ENCODE measurements at regions not wholly inside any gene's neighbourhood (a gene's known extent, or its start where the extent isn't known, plus 50 kb on each side); places are given as distances from the start of the nearest gene placed in this dataset.
A peak's percentile ranks its signal among the peaks of the same experiment; 100 is the strongest.

GRCh38 chr2:122980671-122981070 is 1044.4 kb upstream of the CNTNAP5 start:
- Histone ChIP-seq H3K4me1 (ENCODE audit: control insufficient read depth, insufficient read depth, low read length) (no peaks in the 10 kb centered on the region), H3K9me3 (ENCODE audit: control insufficient read depth, insufficient read depth, low read length) (no peaks in the 10 kb centered on the region), H3K27me3 (ENCODE audit: control insufficient read depth, insufficient read depth, low read length) (no peaks in the 10 kb centered on the region), H3K4me3 (ENCODE audit: low read depth, low read length) (no peak overlapping the region), H3K36me3 (ENCODE audit: control insufficient read depth, insufficient read depth, low read length) (no peaks in the 10 kb centered on the region), H3K9ac (ENCODE audit: low read depth, low read length) (no peak overlapping the region)

- Histone ChIP-seq H3K27me3 (ENCODE audit: control insufficient read depth, insufficient read depth, low read length) (no peaks in the 10 kb centered on the region), H3K4me3 (ENCODE audit: low read depth, low read length) (no peak overlapping the region), H3K4me1 (ENCODE audit: control insufficient read depth, insufficient read depth, low read length) (no peaks in the 10 kb centered on the region), H3K36me3 (ENCODE audit: control insufficient read depth, insufficient read depth, low read length) (no peaks in the 10 kb centered on the region), H3K9ac (ENCODE audit: low read depth, low read length) (no peak overlapping the region), H3K9me3 (ENCODE audit: control insufficient read depth, insufficient read depth, low read length) (no peaks in the 10 kb centered on the region)
Measured at GRCh38 chr2:122982936-122983335, 1042.2 kb upstream of the CNTNAP5 start.

- Histone ChIP-seq H3K4me1 (ENCODE audit: control insufficient read depth, insufficient read depth, low read length) (no peaks in the 10 kb centered on the region), H3K27me3 (ENCODE audit: control insufficient read depth, insufficient read depth, low read length) (no peaks in the 10 kb centered on the region), H3K36me3 (ENCODE audit: control insufficient read depth, insufficient read depth, low read length) (no peaks in the 10 kb centered on the region), H3K9ac (ENCODE audit: low read depth, low read length) (no peak overlapping the region), H3K9me3 (ENCODE audit: control insufficient read depth, insufficient read depth, low read length) (no peaks in the 10 kb centered on the region), H3K4me3 (ENCODE audit: low read depth, low read length) (no peak overlapping the region)
Measured at GRCh38 chr2:122988395-122989221, 1036.5 kb upstream of the CNTNAP5 start.

- Histone ChIP-seq H3K9me3 (ENCODE audit: control insufficient read depth, insufficient read depth, low read length) (no peaks in the 10 kb centered on the region), H3K4me1 (ENCODE audit: control insufficient read depth, insufficient read depth, low read length) (no peaks in the 10 kb centered on the region), H3K9ac (ENCODE audit: low read depth, low read length) (no peak overlapping the region), H3K4me3 (ENCODE audit: low read depth, low read length) (no peak overlapping the region), H3K27me3 (ENCODE audit: control insufficient read depth, insufficient read depth, low read length) (no peaks in the 10 kb centered on the region), H3K36me3 (ENCODE audit: control insufficient read depth, insufficient read depth, low read length) (no peaks in the 10 kb centered on the region)
Measured at GRCh38 chr2:122993592-122993991, 1031.5 kb upstream of the CNTNAP5 start.

- no peaks in the 10 kb centered on the region for H3K36me3 ChIP-seq (ENCODE audit: control insufficient read depth, insufficient read depth, low read length)
- H3K4me3 ChIP-seq (ENCODE audit: low read depth, low read length): no peak overlapping the region
- H3K9ac ChIP-seq (ENCODE audit: low read depth, low read length): no peak overlapping the region
- H3K27me3 ChIP-seq (ENCODE audit: control insufficient read depth, insufficient read depth, low read length): no peaks in the 10 kb centered on the region
- H3K9me3 ChIP-seq (ENCODE audit: control insufficient read depth, insufficient read depth, low read length): no peaks in the 10 kb centered on the region
- peaks cover 18% of the 10 kb centered on the region for H3K4me1 ChIP-seq (ENCODE audit: control insufficient read depth, insufficient read depth, low read length)
Measured at GRCh38 chr2:122999258-122999657, 1025.8 kb upstream of the CNTNAP5 start.

- no peak overlapping the region for H3K9ac ChIP-seq (ENCODE audit: low read depth, low read length)
Measured at GRCh38 chr2:122999821-123000220, 1025.3 kb upstream of the CNTNAP5 start.

GRCh38 chr2:123002660-123003248 is 1022.3 kb upstream of the CNTNAP5 start:
- H3K9ac ChIP-seq (ENCODE audit: low read depth, low read length): no peak overlapping the region
- peaks cover 18% of the 10 kb centered on the region for H3K4me1 ChIP-seq (ENCODE audit: control insufficient read depth, insufficient read depth, low read length)
- no peaks in the 10 kb centered on the region for H3K27me3 ChIP-seq (ENCODE audit: control insufficient read depth, insufficient read depth, low read length)
- no peaks in the 10 kb centered on the region for H3K36me3 ChIP-seq (ENCODE audit: control insufficient read depth, insufficient read depth, low read length)
- no peaks in the 10 kb centered on the region for H3K9me3 ChIP-seq (ENCODE audit: control insufficient read depth, insufficient read depth, low read length)
- H3K4me3 ChIP-seq (ENCODE audit: low read depth, low read length): no peak overlapping the region

More at GRCh38 chr2:122999821-123000220, 1025.3 kb upstream of the CNTNAP5 start:
- H3K4me1 ChIP-seq (ENCODE audit: control insufficient read depth, insufficient read depth, low read length): peaks cover 18% of the 10 kb centered on the region
- H3K9me3 ChIP-seq (ENCODE audit: control insufficient read depth, insufficient read depth, low read length): no peaks in the 10 kb centered on the region
- no peaks in the 10 kb centered on the region for H3K27me3 ChIP-seq (ENCODE audit: control insufficient read depth, insufficient read depth, low read length)
- peak overlapping the region; percentile 14 for H3K4me3 ChIP-seq (ENCODE audit: low read depth, low read length)
- no peaks in the 10 kb centered on the region for H3K36me3 ChIP-seq (ENCODE audit: control insufficient read depth, insufficient read depth, low read length)

GRCh38 chr2:123015186-123015585 is 1009.9 kb upstream of the CNTNAP5 start:
- no peaks in the 10 kb centered on the region for H3K27me3 ChIP-seq (ENCODE audit: control insufficient read depth, insufficient read depth, low read length)
- H3K9ac ChIP-seq (ENCODE audit: low read depth, low read length): no peak overlapping the region
- no peak overlapping the region for H3K4me3 ChIP-seq (ENCODE audit: low read depth, low read length)
- no peaks in the 10 kb centered on the region for H3K36me3 ChIP-seq (ENCODE audit: control insufficient read depth, insufficient read depth, low read length)
- H3K4me1 ChIP-seq (ENCODE audit: control insufficient read depth, insufficient read depth, low read length): no peaks in the 10 kb centered on the region
- no peaks in the 10 kb centered on the region for H3K9me3 ChIP-seq (ENCODE audit: control insufficient read depth, insufficient read depth, low read length)

- Histone ChIP-seq H3K9ac (ENCODE audit: low read depth, low read length) (no peak overlapping the region), H3K9me3 (ENCODE audit: control insufficient read depth, insufficient read depth, low read length) (no peaks in the 10 kb centered on the region), H3K4me3 (ENCODE audit: low read depth, low read length) (no peak overlapping the region), H3K36me3 (ENCODE audit: control insufficient read depth, insufficient read depth, low read length) (no peaks in the 10 kb centered on the region), H3K27me3 (ENCODE audit: control insufficient read depth, insufficient read depth, low read length) (no peaks in the 10 kb centered on the region), H3K4me1 (ENCODE audit: control insufficient read depth, insufficient read depth, low read length) (no peaks in the 10 kb centered on the region)
Measured at GRCh38 chr2:123035541-123035940, 989.5 kb upstream of the CNTNAP5 start.

GRCh38 chr2:123036300-123036699 is 988.8 kb upstream of the CNTNAP5 start:
- no peak overlapping the region for H3K9ac ChIP-seq (ENCODE audit: low read depth, low read length)
- no peak overlapping the region for H3K4me3 ChIP-seq (ENCODE audit: low read depth, low read length)
- no peaks in the 10 kb centered on the region for H3K9me3 ChIP-seq (ENCODE audit: control insufficient read depth, insufficient read depth, low read length)
- no peaks in the 10 kb centered on the region for H3K36me3 ChIP-seq (ENCODE audit: control insufficient read depth, insufficient read depth, low read length)
- no peaks in the 10 kb centered on the region for H3K27me3 ChIP-seq (ENCODE audit: control insufficient read depth, insufficient read depth, low read length)
- no peaks in the 10 kb centered on the region for H3K4me1 ChIP-seq (ENCODE audit: control insufficient read depth, insufficient read depth, low read length)

- H3K9ac ChIP-seq (ENCODE audit: low read depth, low read length): no peak overlapping the region
- H3K4me1 ChIP-seq (ENCODE audit: control insufficient read depth, insufficient read depth, low read length): no peaks in the 10 kb centered on the region
- H3K9me3 ChIP-seq (ENCODE audit: control insufficient read depth, insufficient read depth, low read length): no peaks in the 10 kb centered on the region
- no peaks in the 10 kb centered on the region for H3K36me3 ChIP-seq (ENCODE audit: control insufficient read depth, insufficient read depth, low read length)
- H3K27me3 ChIP-seq (ENCODE audit: control insufficient read depth, insufficient read depth, low read length): no peaks in the 10 kb centered on the region
- no peak overlapping the region for H3K4me3 ChIP-seq (ENCODE audit: low read depth, low read length)
Measured at GRCh38 chr2:123040506-123040905, 984.6 kb upstream of the CNTNAP5 start.

- Histone ChIP-seq H3K27me3 (ENCODE audit: control insufficient read depth, insufficient read depth, low read length) (no peaks in the 10 kb centered on the region), H3K4me1 (ENCODE audit: control insufficient read depth, insufficient read depth, low read length) (no peaks in the 10 kb centered on the region), H3K9ac (ENCODE audit: low read depth, low read length) (no peak overlapping the region), H3K9me3 (ENCODE audit: control insufficient read depth, insufficient read depth, low read length) (no peaks in the 10 kb centered on the region), H3K36me3 (ENCODE audit: control insufficient read depth, insufficient read depth, low read length) (no peaks in the 10 kb centered on the region), H3K4me3 (ENCODE audit: low read depth, low read length) (no peak overlapping the region)
Measured at GRCh38 chr2:123043458-123043857, 981.6 kb upstream of the CNTNAP5 start.

Measured in iPS-15b (cell line).